ENCODE measurements at regions not wholly inside any gene's neighbourhood (a gene's known extent, or its start where the extent isn't known, plus 50 kb on each side); places are given as distances from the start of the nearest gene placed in this dataset.

- TF ChIP-seq CTCF (IDR thresholded peaks at IDR 0.05) (no peak), EZH2 (IDR thresholded peaks at IDR 0.05; ENCODE audit: borderline replicate concordance, insufficient read depth, low read depth, low read length, poor library complexity, severe bottlenecking) (no peak)
Observed at GRCh38 chr5:124683917-124684555, 62.4 kb downstream of the ZNF608 start.
